ENCODE measurements at regions not wholly inside any gene's neighbourhood (a gene's known extent, or its start where the extent isn't known, plus 50 kb on each side); places are given as distances from the start of the nearest gene placed in this dataset.

DNA sequence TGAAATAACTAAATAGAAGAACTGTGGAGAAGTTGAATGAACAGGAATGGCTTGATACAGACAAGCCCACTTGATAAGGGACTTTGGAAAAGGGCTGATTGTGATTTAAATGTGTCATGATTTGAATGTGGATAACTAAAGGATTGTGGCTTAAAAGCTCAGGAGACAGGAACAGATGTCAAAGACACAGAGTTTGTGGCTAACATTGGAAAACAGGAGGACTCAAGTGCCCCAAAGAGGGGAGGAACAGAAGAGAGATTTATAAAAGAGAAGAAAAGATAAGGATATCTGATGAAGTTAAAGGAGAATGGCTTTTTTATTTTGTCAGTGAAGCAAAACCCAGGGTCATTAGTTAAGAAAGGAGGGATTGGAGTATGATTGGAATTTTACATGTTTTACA, 124.2 kb upstream of the TRPM3 start:
- no peak for TF ChIP-seq POLR2AphosphoS5 (IDR thresholded peaks at IDR 0.05)
- TF ChIP-seq, protein P1, sequence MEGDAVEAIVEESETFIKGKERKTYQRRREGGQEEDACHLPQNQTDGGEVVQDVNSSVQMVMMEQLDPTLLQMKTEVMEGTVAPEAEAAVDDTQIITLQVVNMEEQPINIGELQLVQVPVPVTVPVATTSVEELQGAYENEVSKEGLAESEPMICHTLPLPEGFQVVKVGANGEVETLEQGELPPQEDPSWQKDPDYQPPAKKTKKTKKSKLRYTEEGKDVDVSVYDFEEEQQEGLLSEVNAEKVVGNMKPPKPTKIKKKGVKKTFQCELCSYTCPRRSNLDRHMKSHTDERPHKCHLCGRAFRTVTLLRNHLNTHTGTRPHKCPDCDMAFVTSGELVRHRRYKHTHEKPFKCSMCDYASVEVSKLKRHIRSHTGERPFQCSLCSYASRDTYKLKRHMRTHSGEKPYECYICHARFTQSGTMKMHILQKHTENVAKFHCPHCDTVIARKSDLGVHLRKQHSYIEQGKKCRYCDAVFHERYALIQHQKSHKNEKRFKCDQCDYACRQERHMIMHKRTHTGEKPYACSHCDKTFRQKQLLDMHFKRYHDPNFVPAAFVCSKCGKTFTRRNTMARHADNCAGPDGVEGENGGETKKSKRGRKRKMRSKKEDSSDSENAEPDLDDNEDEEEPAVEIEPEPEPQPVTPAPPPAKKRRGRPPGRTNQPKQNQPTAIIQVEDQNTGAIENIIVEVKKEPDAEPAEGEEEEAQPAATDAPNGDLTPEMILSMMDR (IDR thresholded peaks at IDR 0.05), result no peak
- no peak for TF ChIP-seq POLR2A (IDR thresholded peaks at IDR 0.05)
- no peaks in the 10 kb centered on the region for H3K27me3 ChIP-seq (replicated peaks; ENCODE audit: insufficient read depth)
- no peaks in the 10 kb centered on the region for H3K9me3 ChIP-seq
- H3K4me3 ChIP-seq, result no peak overlapping the region
- no peaks in the 10 kb centered on the region for H3K4me1 ChIP-seq (replicated peaks)
- DNase-seq (ENCODE audit: low spot score), result no peak
- H3K36me3 ChIP-seq, result no peaks in the 10 kb centered on the region
- intact Hi-C loops (cut with DNase I), result no loop called here
- H3K27ac ChIP-seq, result no peak overlapping the region

DNA sequence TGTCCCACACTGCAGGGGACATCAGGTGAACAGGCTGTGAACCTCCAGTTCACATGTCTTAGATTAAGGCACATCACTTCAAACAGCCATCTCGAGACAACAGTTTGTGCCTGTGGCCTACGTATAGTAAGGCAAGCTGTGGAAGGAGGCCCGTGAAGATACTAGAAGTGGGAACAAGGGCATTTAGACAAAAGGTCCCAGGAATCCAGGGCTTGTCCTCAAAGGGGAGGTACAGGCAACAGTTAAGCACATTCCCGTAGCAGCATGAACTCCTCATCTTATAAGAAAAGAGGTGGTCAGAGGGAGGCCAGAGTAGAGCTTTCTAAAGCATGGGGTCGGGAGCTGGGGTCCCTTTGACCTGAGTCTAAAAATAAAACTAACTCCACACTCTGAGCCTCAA, 122.5 kb upstream of the TRPM3 start:
- intact Hi-C loops (cut with DNase I), result no loop called here
- no peak for DNase-seq (ENCODE audit: low spot score)
- H3K36me3 ChIP-seq, result no peaks in the 10 kb centered on the region
- TF ChIP-seq POLR2A (IDR thresholded peaks at IDR 0.05) (no peak), POLR2AphosphoS5 (IDR thresholded peaks at IDR 0.05) (no peak)
- TF ChIP-seq, protein P1 (IDR thresholded peaks at IDR 0.05), result no peak
- no peaks in the 10 kb centered on the region for H3K9me3 ChIP-seq
- WGBS, result 80% methylated on average over 5 of the region's 5 CpGs
- no peak overlapping the region for H3K4me3 ChIP-seq
- H3K27ac ChIP-seq, result no peak overlapping the region
- no peaks in the 10 kb centered on the region for H3K27me3 ChIP-seq (replicated peaks; ENCODE audit: insufficient read depth)
- no peaks in the 10 kb centered on the region for H3K4me1 ChIP-seq (replicated peaks)

DNA sequence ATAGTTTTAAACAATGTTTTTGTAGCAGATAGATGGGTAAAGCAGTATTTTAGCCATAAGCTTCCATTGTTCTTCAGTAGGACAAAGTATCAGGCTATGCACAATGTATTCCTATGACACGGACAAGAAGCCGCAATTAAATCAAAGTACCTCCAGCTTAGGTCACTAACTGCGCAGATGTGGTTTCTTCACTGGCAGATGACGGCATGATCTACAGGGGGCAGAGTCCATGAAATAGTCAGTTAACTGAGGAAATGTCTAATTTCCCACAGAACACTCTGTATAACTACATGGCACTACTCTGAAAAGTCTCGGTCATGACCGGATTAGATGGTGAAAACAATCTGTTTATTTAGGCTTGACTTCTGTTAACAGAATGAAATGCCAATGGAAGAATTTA, 120.7 kb upstream of the TRPM3 start:
- 97% methylated on average over 6 of the region's 6 CpGs for WGBS
- H3K9me3 ChIP-seq, result no peaks in the 10 kb centered on the region
- H3K36me3 ChIP-seq, result no peaks in the 10 kb centered on the region
- TF ChIP-seq POLR2A (IDR thresholded peaks at IDR 0.05) (no peak), POLR2AphosphoS5 (IDR thresholded peaks at IDR 0.05) (no peak)
- TF ChIP-seq, protein P1 (IDR thresholded peaks at IDR 0.05), result no peak
- no peak for DNase-seq (ENCODE audit: low spot score)
- H3K27ac ChIP-seq, result no peak overlapping the region
- no peaks in the 10 kb centered on the region for H3K4me1 ChIP-seq (replicated peaks)
- intact Hi-C loops (cut with DNase I), result no loop called here
- H3K27me3 ChIP-seq (replicated peaks; ENCODE audit: insufficient read depth), result no peaks in the 10 kb centered on the region
- no peak overlapping the region for H3K4me3 ChIP-seq

DNA sequence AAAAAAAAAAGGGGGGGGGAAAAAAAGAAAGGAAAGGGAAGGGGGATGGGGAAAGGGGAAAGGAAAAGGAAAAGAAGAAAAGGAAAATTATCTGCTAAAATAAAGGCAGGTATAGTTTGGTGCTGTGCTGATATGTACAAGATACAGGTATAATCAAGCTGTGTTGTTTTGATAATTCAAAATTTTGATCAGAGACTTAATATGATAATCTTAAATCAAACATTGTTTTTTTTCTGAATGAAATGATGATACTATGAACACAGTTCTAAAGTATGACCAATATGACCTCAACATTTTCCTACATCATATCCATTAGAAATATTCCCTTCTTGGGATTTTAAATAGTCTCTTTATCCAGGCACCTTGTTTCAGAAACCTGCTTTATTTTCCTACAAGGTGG, 115.6 kb upstream of the TRPM3 start:
- no peaks in the 10 kb centered on the region for H3K36me3 ChIP-seq
- no peaks in the 10 kb centered on the region for H3K4me1 ChIP-seq (replicated peaks)
- DNase-seq (ENCODE audit: low spot score), result no peak
- no peaks in the 10 kb centered on the region for H3K27me3 ChIP-seq (replicated peaks; ENCODE audit: insufficient read depth)
- no peak overlapping the region for H3K27ac ChIP-seq
- intact Hi-C loops (cut with DNase I), result no loop called here
- TF ChIP-seq POLR2A (IDR thresholded peaks at IDR 0.05), result no peak
- TF ChIP-seq, protein P1 (IDR thresholded peaks at IDR 0.05), result no peak
- no peak for TF ChIP-seq POLR2AphosphoS5 (IDR thresholded peaks at IDR 0.05)
- H3K4me3 ChIP-seq, result no peak overlapping the region
- H3K9me3 ChIP-seq, result no peaks in the 10 kb centered on the region

DNA sequence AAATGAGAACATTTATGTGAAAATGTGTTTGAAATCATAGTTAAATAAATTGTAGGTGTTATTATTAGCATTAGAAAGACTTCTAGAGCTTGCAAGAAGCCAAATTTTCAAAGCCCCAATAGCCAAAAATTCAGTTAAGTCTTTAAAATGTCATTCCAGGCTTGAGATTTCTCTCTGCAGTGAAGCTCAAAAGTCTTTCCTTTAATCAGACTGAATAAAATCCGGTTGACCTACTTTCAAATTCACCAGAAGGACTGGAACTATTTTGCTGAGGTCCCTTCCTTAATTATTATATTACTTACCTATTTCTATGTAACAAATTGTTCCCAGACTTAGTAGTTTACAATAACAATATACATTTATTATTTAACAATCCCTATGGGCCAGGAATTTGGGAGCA, 112.2 kb upstream of the TRPM3 start:
- Histone ChIP-seq H3K4me3 (no peak overlapping the region), H3K4me1 (replicated peaks) (no peaks in the 10 kb centered on the region), H3K36me3 (no peaks in the 10 kb centered on the region), H3K27me3 (replicated peaks; ENCODE audit: insufficient read depth) (no peaks in the 10 kb centered on the region), H3K27ac (no peak overlapping the region), H3K9me3 (no peaks in the 10 kb centered on the region)
- TF ChIP-seq POLR2AphosphoS5 (IDR thresholded peaks at IDR 0.05), result no peak
- TF ChIP-seq, protein P1 (IDR thresholded peaks at IDR 0.05), result no peak
- no peak for TF ChIP-seq POLR2A (IDR thresholded peaks at IDR 0.05)
- 64% methylated on average over 1 of the region's 1 CpG for WGBS
- intact Hi-C loops (cut with DNase I), result no loop called here
- DNase-seq (ENCODE audit: low spot score), result no peak
